CD4-positive, alpha-beta T cell (primary cell): ENCODE measurements at regions not wholly inside any gene's neighbourhood (a gene's known extent, or its start where the extent isn't known, plus 50 kb on each side); places are given as distances from the start of the nearest gene placed in this dataset.

ENCODE experiments used
- ATAC-seq: fragments of 200-7000 bp; cut with Tn5 transposase; one replicate; pipeline ENCODE4 v1.10.0; 2022; ENCODE audit warnings: mild to moderate bottlenecking; ENCODE audit not compliant: poor library complexity
- CTCF ChIA-PET: fragments of 350-600 bp; sonication (Branson Sonifier 250); formaldehyde crosslinking; loops from one replicate; lab custom pipeline; 2021; ENCODE audit warnings: antibody characterized with exemption, inconsistent platforms; lab: Charles Lee
- POLR2A ChIA-PET: fragments of 350-600 bp; sonication (Branson Sonifier 250); formaldehyde crosslinking; loops from one replicate; lab custom pipeline; 2021; ENCODE audit warnings: antibody characterized with exemption, inconsistent platforms; lab: Charles Lee
- DNase-seq, 14 experiments: peaks; one replicate each; pipeline ENCODE4 v3.0.0-alpha.2; 2013 to 2020; ENCODE audit warnings: mixed read lengths in 2 of 14
- H3K27ac ChIP-seq, 2 donors: one replicate each; pipeline versions ENCODE4 v1.5.1 to v1.7.0; 2013; ENCODE audit warnings: low read length in 2 of 2, low read depth in 1 of 2, mild to moderate bottlenecking in 1 of 2
- H3K27me3 ChIP-seq, 2 experiments: 1 replicate in 1 of 2; 2 replicates in 1 of 2; pipeline versions ENCODE4 v1.6.1 to v1.7.0; 2013; ENCODE audit warnings: low read length in 2 of 2, control low read depth in 1 of 2, mild to moderate bottlenecking in 1 of 2, moderate library complexity in 1 of 2; ENCODE audit not compliant: insufficient read depth in 2 of 2, control insufficient read depth in 1 of 2
- H3K36me3 ChIP-seq: one replicate; pipeline ENCODE4 v1.6.1; 2013; ENCODE audit warnings: low read length, control low read depth; ENCODE audit not compliant: insufficient read depth
- H3K4me1 ChIP-seq: one replicate; pipeline ENCODE4 v1.6.1; 2013; ENCODE audit warnings: low read length, control low read depth; ENCODE audit not compliant: insufficient read depth
- H3K4me3 ChIP-seq: one replicate; pipeline ENCODE4 v1.5.1; 2013; ENCODE audit warnings: mild to moderate bottlenecking, low read length, moderate library complexity
- H3K9me3 ChIP-seq, 2 experiments: 1 replicate in 1 of 2; 2 replicates in 1 of 2; pipeline versions ENCODE4 v1.6.1 to v1.7.0; 2013; ENCODE audit warnings: low read length in 2 of 2, mild to moderate bottlenecking in 2 of 2, control low read depth in 1 of 2, moderate library complexity in 1 of 2; ENCODE audit not compliant: control insufficient read depth in 1 of 2, insufficient read depth in 1 of 2
- H3K27ac Mint-ChIP-seq: one replicate; pipeline ENCODE4 v1.8.0; 2020; ENCODE audit warnings: mixed read lengths
- H3K27me3 Mint-ChIP-seq: one replicate; pipeline ENCODE4 v1.8.0; 2021; ENCODE audit warnings: mixed read lengths
- H3K36me3 Mint-ChIP-seq: one replicate; pipeline ENCODE4 v1.8.0; 2021; ENCODE audit warnings: low read depth, mixed read lengths
- H3K4me1 Mint-ChIP-seq: one replicate; pipeline ENCODE4 v1.8.0; 2021; ENCODE audit warnings: low read depth, mixed read lengths
- H3K4me3 Mint-ChIP-seq: one replicate; pipeline ENCODE4 v1.8.0; 2020; ENCODE audit warnings: mild to moderate bottlenecking, mixed read lengths
- H3K9me3 Mint-ChIP-seq: one replicate; pipeline ENCODE4 v1.8.0; 2020; ENCODE audit warnings: mixed read lengths
- intact Hi-C, 2 experiments: fragments of 100-400 bp; cut with DNase I in 1 of 2; cut with micrococcal nuclease in 1 of 2; formaldehyde crosslinking; loops; one replicate each; pipeline versions ENCODE4 v1.15.1 to v1.9.0; 2023 to 2025; cut with DNase I, micrococcal nuclease
- TF ChIP-seq, protein P1 (sequence below): fragments of 200-600 bp; IDR thresholded peaks from one replicate; pipeline ENCODE4 v1.8.0; 2022; ENCODE audit warnings: antibody characterized with exemption, mild to moderate bottlenecking

DNA sequence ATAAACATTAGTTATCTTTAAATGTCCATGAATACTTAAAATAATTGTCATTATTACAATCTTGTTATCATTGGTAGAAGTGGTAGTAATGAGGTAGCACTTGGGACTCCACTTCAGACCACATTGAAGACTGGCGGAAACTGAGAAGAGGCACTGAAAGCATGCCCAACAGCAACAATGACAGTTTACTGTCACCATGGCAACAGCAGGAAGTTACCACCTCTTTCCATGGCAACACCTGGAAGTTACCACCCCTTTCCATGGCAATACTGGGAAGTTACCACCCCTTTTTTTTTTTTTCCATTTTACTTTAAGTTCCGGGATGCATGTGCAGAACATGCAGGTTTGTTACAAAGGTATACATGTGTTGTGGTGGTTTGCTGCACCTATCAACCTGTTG lies 494.9 kb upstream of the RBFOX1 start:
- intact Hi-C loops, result no loop called here
- Histone ChIP-seq H3K36me3 (no peaks in the 10 kb centered on the region), H3K4me3 (no peak overlapping the region), H3K4me1 (no peaks in the 10 kb centered on the region), H3K9me3 (peaks cover 6 to 14% of the 10 kb centered on the region in 2 experiments), H3K27me3 (no peaks in the 10 kb centered on the region), H3K27ac (no peak overlapping the region)
- peaks cover 8% of the 10 kb centered on the region for H3K9me3 Mint-ChIP-seq
- TF ChIP-seq, protein P1, sequence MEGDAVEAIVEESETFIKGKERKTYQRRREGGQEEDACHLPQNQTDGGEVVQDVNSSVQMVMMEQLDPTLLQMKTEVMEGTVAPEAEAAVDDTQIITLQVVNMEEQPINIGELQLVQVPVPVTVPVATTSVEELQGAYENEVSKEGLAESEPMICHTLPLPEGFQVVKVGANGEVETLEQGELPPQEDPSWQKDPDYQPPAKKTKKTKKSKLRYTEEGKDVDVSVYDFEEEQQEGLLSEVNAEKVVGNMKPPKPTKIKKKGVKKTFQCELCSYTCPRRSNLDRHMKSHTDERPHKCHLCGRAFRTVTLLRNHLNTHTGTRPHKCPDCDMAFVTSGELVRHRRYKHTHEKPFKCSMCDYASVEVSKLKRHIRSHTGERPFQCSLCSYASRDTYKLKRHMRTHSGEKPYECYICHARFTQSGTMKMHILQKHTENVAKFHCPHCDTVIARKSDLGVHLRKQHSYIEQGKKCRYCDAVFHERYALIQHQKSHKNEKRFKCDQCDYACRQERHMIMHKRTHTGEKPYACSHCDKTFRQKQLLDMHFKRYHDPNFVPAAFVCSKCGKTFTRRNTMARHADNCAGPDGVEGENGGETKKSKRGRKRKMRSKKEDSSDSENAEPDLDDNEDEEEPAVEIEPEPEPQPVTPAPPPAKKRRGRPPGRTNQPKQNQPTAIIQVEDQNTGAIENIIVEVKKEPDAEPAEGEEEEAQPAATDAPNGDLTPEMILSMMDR, result no peak
- no peaks in the 10 kb centered on the region for H3K27me3 Mint-ChIP-seq
- no peaks in the 10 kb centered on the region for H3K36me3 Mint-ChIP-seq
- H3K4me3 Mint-ChIP-seq, result no peak overlapping the region
- ChIA-PET POLR2A (no interaction called here), CTCF (no interaction called here)
- no peak overlapping the region for H3K27ac Mint-ChIP-seq
- no peak for DNase-seq
- ATAC-seq, result no peak
- H3K4me1 Mint-ChIP-seq, result no peaks in the 10 kb centered on the region

DNA sequence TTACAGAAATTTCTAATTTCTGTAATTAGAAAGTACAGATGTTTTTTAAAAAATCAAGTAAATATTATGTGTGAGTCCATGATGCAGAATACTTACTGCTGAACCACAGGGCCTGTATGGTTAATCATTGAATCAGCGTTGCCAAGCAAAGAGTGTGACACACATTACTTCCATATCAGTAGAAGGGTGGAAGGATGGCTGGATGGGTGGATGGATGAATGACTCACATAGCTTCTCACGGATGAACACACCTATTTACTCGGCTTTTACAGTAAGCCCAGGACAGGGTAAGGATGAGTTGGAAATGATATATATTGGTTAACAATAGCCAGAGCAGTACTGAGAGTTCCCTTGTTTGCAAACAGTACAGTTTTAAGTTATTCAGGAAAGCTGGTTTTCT lies 495.9 kb upstream of the RBFOX1 start:
- TF ChIP-seq, protein P1, result no peak
- no peak overlapping the region for H3K27ac ChIP-seq
- no peaks in the 10 kb centered on the region for H3K36me3 Mint-ChIP-seq
- H3K4me1 ChIP-seq, result no peaks in the 10 kb centered on the region
- DNase-seq, result no peak
- no peak overlapping the region for H3K4me3 ChIP-seq
- H3K27me3 Mint-ChIP-seq, result no peaks in the 10 kb centered on the region
- H3K9me3 Mint-ChIP-seq, result peaks cover 8% of the 10 kb centered on the region
- CTCF ChIA-PET, result no interaction called here
- H3K4me1 Mint-ChIP-seq, result no peaks in the 10 kb centered on the region
- peaks cover 6 to 19% of the 10 kb centered on the region in 2 experiments for H3K9me3 ChIP-seq
- H3K4me3 Mint-ChIP-seq, result no peak overlapping the region
- no peaks in the 10 kb centered on the region for H3K36me3 ChIP-seq
- no peak for ATAC-seq
- POLR2A ChIA-PET, result no interaction called here
- H3K27me3 ChIP-seq, result no peaks in the 10 kb centered on the region
- intact Hi-C loops, result no loop called here
- no peak overlapping the region for H3K27ac Mint-ChIP-seq

DNA sequence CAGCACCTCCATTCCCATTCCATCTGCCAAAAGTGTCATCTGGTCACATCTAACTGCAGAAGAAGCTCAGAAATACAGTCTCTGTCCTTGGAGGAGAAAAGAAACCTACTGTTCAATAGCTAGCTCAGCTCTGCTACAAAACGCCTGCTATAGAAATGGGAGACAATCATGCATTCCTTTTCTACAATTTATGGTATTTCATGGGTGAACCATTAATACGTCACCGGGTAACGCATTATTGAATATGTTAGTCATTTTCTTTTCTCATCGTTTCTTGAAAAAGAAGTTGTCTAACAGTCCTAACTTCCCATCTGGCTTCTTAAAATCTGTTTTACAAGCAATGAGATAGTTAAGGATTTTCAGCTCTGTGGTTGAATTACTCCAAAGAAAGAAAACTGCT lies 496.7 kb upstream of the RBFOX1 start:
- Histone ChIP-seq H3K9me3 (peaks cover 6 to 19% of the 10 kb centered on the region in 2 experiments), H3K27me3 (no peaks in the 10 kb centered on the region), H3K4me1 (no peaks in the 10 kb centered on the region), H3K4me3 (no peak overlapping the region), H3K27ac (no peak overlapping the region), H3K36me3 (no peaks in the 10 kb centered on the region)
- DNase-seq, result no peak
- no peak overlapping the region for H3K4me3 Mint-ChIP-seq
- ChIA-PET CTCF (no interaction called here), POLR2A (no interaction called here)
- H3K4me1 Mint-ChIP-seq, result no peaks in the 10 kb centered on the region
- ATAC-seq, result no peak
- TF ChIP-seq, protein P1, result no peak
- intact Hi-C loops, result no loop called here
- no peaks in the 10 kb centered on the region for H3K36me3 Mint-ChIP-seq
- no peak overlapping the region for H3K27ac Mint-ChIP-seq
- no peaks in the 10 kb centered on the region for H3K27me3 Mint-ChIP-seq
- peaks cover 10% of the 10 kb centered on the region for H3K9me3 Mint-ChIP-seq
